Osteoblast (primary cell): ENCODE measurements at regions not wholly inside any gene's neighbourhood (a gene's known extent, or its start where the extent isn't known, plus 50 kb on each side); places are given as distances from the start of the nearest gene placed in this dataset.

ENCODE experiments used
- DNase-seq: peaks from one replicate; pipeline ENCODE4 v3.0.0; 2011; ENCODE audit warnings: low spot score, mixed read lengths; ENCODE audit not compliant: insufficient read length; ENCODE audit errors: missing footprints
- H2AFZ ChIP-seq: 2 replicates; pipeline ENCODE4 v1.6.0; 2011; ENCODE audit warnings: mild to moderate bottlenecking, low read length
- H3K27ac ChIP-seq: 2 replicates; pipeline ENCODE4 v1.5.1; 2011; ENCODE audit warnings: mild to moderate bottlenecking, low read depth, low read length, moderate library complexity
- H3K27me3 ChIP-seq: 2 replicates; pipeline ENCODE4 v1.6.0; 2012; ENCODE audit warnings: mild to moderate bottlenecking, control low read depth, inconsistent platforms, low read length, moderate library complexity; ENCODE audit not compliant: insufficient read depth
- H3K36me3 ChIP-seq: 2 replicates; pipeline ENCODE4 v1.5.1; 2011; ENCODE audit warnings: mild to moderate bottlenecking, low read length, control low read depth, moderate library complexity; ENCODE audit not compliant: insufficient read depth
- H3K4me1 ChIP-seq: 2 replicates; pipeline ENCODE4 v1.5.1; 2011; ENCODE audit warnings: mild to moderate bottlenecking, low read length, control low read depth, moderate library complexity; ENCODE audit not compliant: insufficient read depth
- H3K4me2 ChIP-seq: 2 replicates; pipeline ENCODE4 v1.6.0; 2011; ENCODE audit warnings: mild to moderate bottlenecking, low read length; ENCODE audit not compliant: insufficient read depth
- H3K4me3 ChIP-seq: fragments of 200-600 bp; sonication (generic); 3 replicates; pipeline ENCODE4 v1.5.1; 2012; ENCODE audit warnings: mild to moderate bottlenecking, low read length, inconsistent platforms; ENCODE audit not compliant: insufficient read depth
- H3K79me2 ChIP-seq: 2 replicates; pipeline ENCODE4 v1.6.0; 2012; ENCODE audit warnings: mild to moderate bottlenecking, low read length, control low read depth, inconsistent platforms; ENCODE audit not compliant: insufficient read depth
- H3K9me3 ChIP-seq: 2 replicates; pipeline ENCODE4 v1.5.1; 2011; ENCODE audit warnings: low read depth, low read length, control low read depth
- H4K20me1 ChIP-seq: 2 replicates; pipeline ENCODE4 v1.6.0; 2012; ENCODE audit warnings: mild to moderate bottlenecking, low read length, control low read depth; ENCODE audit not compliant: insufficient read depth
- TF ChIP-seq, protein P1 (sequence below): IDR thresholded peaks from 2 replicates; pipeline ENCODE4 v1.5.1; 2011; ENCODE audit warnings: mild to moderate bottlenecking, low read depth, low read length, moderate library complexity; ENCODE audit errors: extremely low read depth

- DNase-seq = no peak
- no peaks in the 10 kb centered on the region for H3K79me2 ChIP-seq
- H3K4me3 ChIP-seq = no peak overlapping the region
- H4K20me1 ChIP-seq = no peaks in the 10 kb centered on the region
- H3K9me3 ChIP-seq = no peaks in the 10 kb centered on the region
- TF ChIP-seq, protein P1, sequence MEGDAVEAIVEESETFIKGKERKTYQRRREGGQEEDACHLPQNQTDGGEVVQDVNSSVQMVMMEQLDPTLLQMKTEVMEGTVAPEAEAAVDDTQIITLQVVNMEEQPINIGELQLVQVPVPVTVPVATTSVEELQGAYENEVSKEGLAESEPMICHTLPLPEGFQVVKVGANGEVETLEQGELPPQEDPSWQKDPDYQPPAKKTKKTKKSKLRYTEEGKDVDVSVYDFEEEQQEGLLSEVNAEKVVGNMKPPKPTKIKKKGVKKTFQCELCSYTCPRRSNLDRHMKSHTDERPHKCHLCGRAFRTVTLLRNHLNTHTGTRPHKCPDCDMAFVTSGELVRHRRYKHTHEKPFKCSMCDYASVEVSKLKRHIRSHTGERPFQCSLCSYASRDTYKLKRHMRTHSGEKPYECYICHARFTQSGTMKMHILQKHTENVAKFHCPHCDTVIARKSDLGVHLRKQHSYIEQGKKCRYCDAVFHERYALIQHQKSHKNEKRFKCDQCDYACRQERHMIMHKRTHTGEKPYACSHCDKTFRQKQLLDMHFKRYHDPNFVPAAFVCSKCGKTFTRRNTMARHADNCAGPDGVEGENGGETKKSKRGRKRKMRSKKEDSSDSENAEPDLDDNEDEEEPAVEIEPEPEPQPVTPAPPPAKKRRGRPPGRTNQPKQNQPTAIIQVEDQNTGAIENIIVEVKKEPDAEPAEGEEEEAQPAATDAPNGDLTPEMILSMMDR = no peak
- no peak overlapping the region for H2AFZ ChIP-seq
- no peaks in the 10 kb centered on the region for H3K27me3 ChIP-seq
- H3K4me2 ChIP-seq = no peak overlapping the region
- no peaks in the 10 kb centered on the region for H3K36me3 ChIP-seq
- no peak overlapping the region for H3K27ac ChIP-seq
- H3K4me1 ChIP-seq = no peaks in the 10 kb centered on the region
Measured at GRCh38 chr10:81564143-81564542, 310.9 kb upstream of the NRG3 start.

DNA sequence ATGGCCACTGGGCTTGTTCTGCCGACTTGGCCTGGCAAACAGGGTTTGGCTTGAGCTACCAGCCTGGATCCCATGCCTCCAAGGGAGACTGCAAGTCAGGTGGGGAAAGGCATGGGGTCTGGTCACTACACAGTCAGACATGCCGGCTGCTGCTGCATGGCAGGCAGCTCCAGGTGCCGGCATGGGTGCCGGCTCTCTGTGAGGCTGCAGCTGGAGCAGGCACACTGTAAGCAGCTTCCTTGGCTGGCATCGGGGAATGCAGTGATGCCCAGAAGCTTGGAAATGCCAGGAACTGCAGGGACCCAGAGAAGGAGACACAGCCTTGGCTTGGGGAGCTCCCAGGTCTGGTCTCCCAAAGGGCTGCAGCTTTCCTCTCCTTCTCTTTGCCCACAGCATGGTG is 305.5 kb upstream of the NRG3 start:
- Histone ChIP-seq H3K4me1 (no peaks in the 10 kb centered on the region), H3K27me3 (no peaks in the 10 kb centered on the region), H3K36me3 (no peaks in the 10 kb centered on the region), H2AFZ (no peak overlapping the region), H3K4me3 (no peak overlapping the region), H3K27ac (no peak overlapping the region), H3K4me2 (no peak overlapping the region), H3K9me3 (no peaks in the 10 kb centered on the region), H4K20me1 (no peaks in the 10 kb centered on the region), H3K79me2 (no peaks in the 10 kb centered on the region)
- no peak for DNase-seq
- TF ChIP-seq, protein P1 = no peak

DNA sequence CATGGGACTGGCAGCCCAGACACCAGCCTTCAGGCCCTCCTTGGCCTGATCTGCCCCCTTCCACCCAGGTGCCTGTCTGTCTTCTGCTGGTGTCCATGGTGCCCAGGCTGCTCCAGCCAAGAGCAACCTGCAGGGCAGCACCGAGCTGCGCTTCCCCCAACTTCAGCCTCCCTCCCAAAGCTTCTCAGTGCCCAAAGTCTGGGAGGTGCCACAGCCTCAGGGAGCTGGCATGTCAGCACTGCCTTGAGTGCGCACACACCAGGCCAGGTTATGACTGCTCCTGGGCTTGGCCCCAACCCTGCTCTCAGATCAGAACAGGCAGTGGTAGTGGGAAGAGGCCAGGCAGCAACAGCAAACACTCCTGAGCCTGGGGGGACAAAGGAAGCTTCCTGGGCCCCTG is 304.6 kb upstream of the NRG3 start:
- Histone ChIP-seq H2AFZ (no peak overlapping the region), H3K79me2 (no peaks in the 10 kb centered on the region), H3K4me1 (no peaks in the 10 kb centered on the region), H3K9me3 (no peaks in the 10 kb centered on the region), H4K20me1 (no peaks in the 10 kb centered on the region), H3K27ac (no peak overlapping the region), H3K4me3 (no peak overlapping the region), H3K27me3 (no peaks in the 10 kb centered on the region), H3K36me3 (no peaks in the 10 kb centered on the region), H3K4me2 (no peak overlapping the region)
- TF ChIP-seq, protein P1 = no peak
- no peak for DNase-seq

- peak; percentile 21 for DNase-seq
- no peak overlapping the region for H3K27ac ChIP-seq
- no peaks in the 10 kb centered on the region for H3K27me3 ChIP-seq
- no peak overlapping the region for H2AFZ ChIP-seq
- H3K4me1 ChIP-seq = no peaks in the 10 kb centered on the region
- TF ChIP-seq, protein P1 = no peak
- H3K36me3 ChIP-seq = no peaks in the 10 kb centered on the region
- no peak overlapping the region for H3K4me2 ChIP-seq
- no peaks in the 10 kb centered on the region for H3K9me3 ChIP-seq
- no peaks in the 10 kb centered on the region for H3K79me2 ChIP-seq
- H3K4me3 ChIP-seq = no peak overlapping the region
- H4K20me1 ChIP-seq = no peaks in the 10 kb centered on the region
Measured at GRCh38 chr10:81570878-81571794, 303.9 kb upstream of the NRG3 start.
